Large intestine (tissue), 3 donors: ENCODE measurements at regions not wholly inside any gene's neighbourhood (a gene's known extent, or its start where the extent isn't known, plus 50 kb on each side); places are given as distances from the start of the nearest gene placed in this dataset.

Experiments
- DNase-seq, 2 donors: peaks; one replicate each; pipeline versions ENCODE4 v3.0.0 to v3.0.0-alpha.2; 2013
- H3K27ac ChIP-seq: one replicate; pipeline ENCODE4 v1.5.1; 2013; ENCODE audit warnings: low read length
- H3K27me3 ChIP-seq: 2 replicates; pipeline ENCODE4 v1.6.1; 2013; ENCODE audit warnings: low read length; ENCODE audit not compliant: control insufficient read depth, insufficient read depth
- H3K36me3 ChIP-seq: 2 replicates; pipeline ENCODE4 v1.6.1; 2013; ENCODE audit warnings: low read length; ENCODE audit not compliant: control insufficient read depth, insufficient read depth
- H3K4me1 ChIP-seq: one replicate; pipeline ENCODE4 v1.6.1; 2013; ENCODE audit warnings: low read length; ENCODE audit not compliant: control insufficient read depth, insufficient read depth
- H3K4me3 ChIP-seq: one replicate; pipeline ENCODE4 v1.5.1; 2013; ENCODE audit warnings: low read length
- H3K9me3 ChIP-seq: one replicate; pipeline ENCODE4 v1.6.1; 2013; ENCODE audit warnings: mild to moderate bottlenecking, low read depth, low read length, moderate library complexity; ENCODE audit not compliant: control insufficient read depth
- WGBS: methylation state at CpG from one replicate; pipeline ENCODE4 v1.1.5; 2013; ENCODE audit warnings: low lambda C conversion rate; ENCODE audit not compliant: insufficient coverage; 5-methylcytosine and 5-hydroxymethylcytosine counted together

- H3K36me3 ChIP-seq, result no peaks in the 10 kb centered on the region
- H3K27ac ChIP-seq, result no peak overlapping the region
- no CpG with 5 or more reads among the region's 3 CpGs for WGBS
- H3K4me1 ChIP-seq, result no peaks in the 10 kb centered on the region
- no peaks in the 10 kb centered on the region for H3K27me3 ChIP-seq
- no peak overlapping the region for H3K4me3 ChIP-seq
- no peak for DNase-seq
- no peaks in the 10 kb centered on the region for H3K9me3 ChIP-seq
These were observed 72.5 kb upstream of the LPAR1 start for GRCh38 chr9:111110805-111111204.

DNA sequence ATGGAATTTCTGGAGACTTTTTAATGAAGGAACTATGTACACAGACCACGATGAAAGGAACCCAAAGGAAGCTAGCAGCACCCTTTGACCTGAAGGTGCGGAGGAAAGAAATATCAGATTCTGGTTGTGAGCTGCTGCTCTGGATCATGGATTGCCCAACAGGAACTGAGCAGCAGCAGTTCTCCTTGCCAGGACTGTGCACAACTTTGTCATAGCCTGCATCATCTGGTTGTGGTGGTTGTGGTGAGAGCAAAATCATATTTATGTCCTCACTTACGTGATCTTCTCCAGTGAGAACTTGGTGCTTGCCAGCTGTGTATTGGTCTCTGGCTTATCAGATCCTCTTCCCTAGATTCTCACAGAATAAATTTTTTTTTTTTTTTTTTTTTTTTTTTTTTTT is 70.7 kb upstream of the LPAR1 start:
- Histone ChIP-seq H3K4me3 (no peak overlapping the region), H3K9me3 (no peaks in the 10 kb centered on the region), H3K4me1 (no peaks in the 10 kb centered on the region), H3K27me3 (no peaks in the 10 kb centered on the region), H3K36me3 (no peaks in the 10 kb centered on the region), H3K27ac (no peak overlapping the region)
- no peak for DNase-seq
- 80% methylated on average over 2 of the region's 3 CpGs for WGBS

DNA sequence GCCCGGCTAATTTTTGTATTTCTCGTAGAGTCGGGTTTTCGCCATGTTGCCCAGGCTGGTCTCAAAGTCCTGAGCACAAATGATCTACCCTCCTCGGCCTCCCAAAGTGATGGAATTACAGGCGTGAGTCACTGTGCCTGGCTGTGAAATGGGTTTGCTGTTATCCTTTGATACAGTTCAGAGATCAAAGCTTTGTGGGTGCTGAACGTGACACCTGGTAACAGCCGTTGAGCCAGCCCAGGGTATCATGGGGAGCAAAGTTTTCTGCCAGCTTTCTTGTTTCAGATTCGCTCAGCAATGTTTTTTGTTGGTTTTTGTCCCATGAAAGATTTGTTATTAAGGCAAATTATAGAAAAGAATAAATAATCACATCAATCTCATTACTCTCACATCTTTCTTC is 68.9 kb upstream of the LPAR1 start:
- 100% methylated on average over 1 of the region's 9 CpGs for WGBS
- no peaks in the 10 kb centered on the region for H3K9me3 ChIP-seq
- no peak for DNase-seq
- no peaks in the 10 kb centered on the region for H3K4me1 ChIP-seq
- H3K27ac ChIP-seq, result no peak overlapping the region
- no peak overlapping the region for H3K4me3 ChIP-seq
- no peaks in the 10 kb centered on the region for H3K27me3 ChIP-seq
- H3K36me3 ChIP-seq, result no peaks in the 10 kb centered on the region

DNA sequence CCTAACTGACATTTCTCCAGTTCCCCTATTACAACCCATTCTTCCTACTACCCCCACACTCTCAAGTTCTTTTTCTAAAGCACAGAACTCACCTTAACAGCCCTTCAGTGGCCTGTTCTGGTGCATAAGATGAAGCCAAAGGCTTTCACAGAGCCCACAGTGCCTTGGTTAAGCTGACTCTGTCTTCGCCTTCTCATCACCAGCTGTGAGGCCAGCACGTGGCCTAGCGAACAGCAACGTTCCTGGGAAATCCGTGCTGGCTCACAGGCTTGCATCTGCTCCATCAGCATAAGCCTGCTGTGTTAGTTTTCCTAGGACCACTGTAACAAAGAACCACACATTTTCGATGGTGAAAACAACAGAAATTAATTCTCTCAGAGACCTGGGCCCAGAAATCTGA is 67.9 kb upstream of the LPAR1 start:
- DNase-seq, result no peak
- no peaks in the 10 kb centered on the region for H3K36me3 ChIP-seq
- H3K27ac ChIP-seq, result no peak overlapping the region
- H3K4me1 ChIP-seq, result no peaks in the 10 kb centered on the region
- H3K4me3 ChIP-seq, result no peak overlapping the region
- no peaks in the 10 kb centered on the region for H3K9me3 ChIP-seq
- no CpG with 5 or more reads among the region's 6 CpGs for WGBS
- no peaks in the 10 kb centered on the region for H3K27me3 ChIP-seq

DNA sequence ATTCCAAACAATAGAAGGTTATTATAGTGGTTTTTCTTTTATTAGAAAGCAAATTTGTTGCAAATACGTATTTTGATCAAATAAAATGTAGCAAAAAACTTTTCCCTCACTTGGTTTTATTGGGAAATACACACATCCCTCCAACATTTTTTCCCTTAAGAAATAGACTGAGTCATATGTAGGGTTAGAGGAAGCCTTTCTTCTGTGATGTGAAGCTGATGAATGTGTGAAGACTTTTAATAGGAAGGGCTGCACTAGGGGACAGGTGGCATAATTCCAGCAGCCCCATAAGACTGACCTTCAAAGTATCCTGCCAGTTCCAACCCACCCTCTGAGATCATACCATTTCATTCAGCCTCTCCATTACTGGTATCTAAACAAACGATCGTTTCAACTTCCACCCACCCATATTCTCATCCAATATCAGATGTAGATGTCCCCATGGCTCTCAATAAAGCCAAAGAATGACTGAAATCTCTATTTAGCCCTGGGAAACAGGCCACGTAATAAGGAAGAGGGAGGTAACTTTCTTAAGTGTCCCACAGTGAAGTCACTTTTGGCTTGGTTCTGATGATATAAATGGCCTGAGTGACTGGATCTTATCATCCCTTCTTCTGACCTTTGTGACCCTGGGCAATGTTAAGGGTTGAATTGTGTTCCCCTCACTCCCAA is 64.7 kb upstream of the LPAR1 start:
- H3K4me1 ChIP-seq, result no peaks in the 10 kb centered on the region
- no peaks in the 10 kb centered on the region for H3K9me3 ChIP-seq
- H3K36me3 ChIP-seq, result no peaks in the 10 kb centered on the region
- no peak overlapping the region for H3K27ac ChIP-seq
- H3K27me3 ChIP-seq, result no peaks in the 10 kb centered on the region
- H3K4me3 ChIP-seq, result no peak overlapping the region
- WGBS, result no CpG with 5 or more reads among the region's 4 CpGs
- peak in 1 of 2 donors; percentile 9 for DNase-seq

- Histone ChIP-seq H3K36me3 (no peaks in the 10 kb centered on the region), H3K4me1 (no peaks in the 10 kb centered on the region), H3K4me3 (no peak overlapping the region), H3K27me3 (peaks cover 3% of the 10 kb centered on the region), H3K27ac (no peak overlapping the region), H3K9me3 (no peaks in the 10 kb centered on the region)
- no peak for DNase-seq
- 43% methylated on average over 1 of the region's 9 CpGs for WGBS
These were observed 61.1 kb upstream of the LPAR1 start for GRCh38 chr9:111099199-111100008.

- no peak overlapping the region for H3K27ac ChIP-seq
- no peak overlapping the region for H3K4me3 ChIP-seq
- 57% methylated on average over 2 of the region's 4 CpGs for WGBS
- peaks cover 3% of the 10 kb centered on the region for H3K27me3 ChIP-seq
- H3K36me3 ChIP-seq, result no peaks in the 10 kb centered on the region
- no peak for DNase-seq
- no peaks in the 10 kb centered on the region for H3K4me1 ChIP-seq
- no peaks in the 10 kb centered on the region for H3K9me3 ChIP-seq
These were observed 59.8 kb upstream of the LPAR1 start for GRCh38 chr9:111098093-111098492.

- H3K36me3 ChIP-seq, result no peaks in the 10 kb centered on the region
- H3K27ac ChIP-seq, result no peak overlapping the region
- no CpG with 5 or more reads among the region's 3 CpGs for WGBS
- no peaks in the 10 kb centered on the region for H3K4me1 ChIP-seq
- H3K4me3 ChIP-seq, result no peak overlapping the region
- H3K9me3 ChIP-seq, result no peaks in the 10 kb centered on the region
- peaks cover 3% of the 10 kb centered on the region for H3K27me3 ChIP-seq
- DNase-seq, result no peak
These were observed 57.8 kb upstream of the LPAR1 start for GRCh38 chr9:111096051-111096450.

DNA sequence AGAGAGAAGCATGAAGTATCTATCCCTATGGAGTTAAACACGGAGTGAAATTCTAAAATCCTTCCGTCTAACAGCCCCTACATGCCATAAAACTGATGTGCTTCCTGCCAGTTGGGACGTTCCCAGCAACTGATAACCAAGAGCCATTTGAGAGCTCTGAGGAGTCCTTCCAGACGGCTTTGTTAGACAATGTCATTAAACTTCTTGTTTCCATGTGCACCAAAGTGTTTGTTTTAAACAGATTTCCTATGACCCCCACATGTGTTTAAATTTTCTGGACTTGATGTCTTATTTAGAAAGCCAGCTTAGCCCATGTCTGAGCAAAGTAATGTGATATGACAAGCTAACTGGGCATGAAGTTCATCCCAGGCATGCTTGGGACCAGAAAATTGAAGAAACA is 57.2 kb upstream of the LPAR1 start:
- Histone ChIP-seq H3K9me3 (no peaks in the 10 kb centered on the region), H3K27ac (no peak overlapping the region), H3K36me3 (no peaks in the 10 kb centered on the region), H3K4me1 (no peaks in the 10 kb centered on the region), H3K4me3 (no peak overlapping the region), H3K27me3 (peaks cover 3% of the 10 kb centered on the region)
- DNase-seq, result peak in 1 of 2 donors; percentile 3
- WGBS, result 20% methylated on average over 1 of the region's 4 CpGs

GRCh38 chr9:111094958-111095357 is 56.7 kb upstream of the LPAR1 start:
- Histone ChIP-seq H3K27ac (no peak overlapping the region), H3K4me1 (no peaks in the 10 kb centered on the region), H3K9me3 (no peaks in the 10 kb centered on the region), H3K27me3 (peaks cover 3% of the 10 kb centered on the region), H3K36me3 (no peaks in the 10 kb centered on the region), H3K4me3 (no peak overlapping the region)
- no peak for DNase-seq
